GM19397 (cell line): ENCODE measurements at regions not wholly inside any gene's neighbourhood (a gene's known extent, or its start where the extent isn't known, plus 50 kb on each side); places are given as distances from the start of the nearest gene placed in this dataset.
"Not testable (repeated sequence)": the region's sequence is repeated elsewhere in the genome, so short reads cannot be mapped to it uniquely, and the experiment has no call there.

ENCODE experiments used
- ATAC-seq: cut with Tn5 transposase; IDR thresholded peaks from one replicate; pipeline ENCODE4 v1.9.1; 2021; ENCODE audit warnings: mild to moderate bottlenecking, moderate library complexity; ENCODE audit not compliant: unreplicated experiment

- not testable (repeated sequence) for ATAC-seq
Measured at GRCh38 chr1:91207691-91208090, 185.9 kb upstream of the ZNF644 start.

GRCh38 chr1:91204150-91204549 is 182.3 kb upstream of the ZNF644 start:
- not testable (repeated sequence) for ATAC-seq

GRCh38 chr1:91201694-91202093 is 179.9 kb upstream of the ZNF644 start:
- ATAC-seq: no peak

- no peak for ATAC-seq
Measured at GRCh38 chr1:91201176-91201575, 179.3 kb upstream of the ZNF644 start.

GRCh38 chr1:91200675-91201074 is 178.8 kb upstream of the ZNF644 start:
- no peak for ATAC-seq

- no peak for ATAC-seq
Measured at GRCh38 chr1:91199988-91200387, 178.2 kb upstream of the ZNF644 start.

GRCh38 chr1:91190996-91191395 is 169.2 kb upstream of the ZNF644 start:
- no peak for ATAC-seq

- ATAC-seq: no peak
Measured at GRCh38 chr1:91189096-91189495, 167.3 kb upstream of the ZNF644 start.

- ATAC-seq: not testable (repeated sequence)
Measured at GRCh38 chr1:91182807-91183206, 161.0 kb upstream of the ZNF644 start.

GRCh38 chr1:91176250-91176649 is 154.4 kb upstream of the ZNF644 start:
- ATAC-seq: no peak

GRCh38 chr1:91174734-91175133 is 152.9 kb upstream of the ZNF644 start:
- no peak for ATAC-seq

- no peak for ATAC-seq
Measured at GRCh38 chr1:91173346-91173890, 151.6 kb upstream of the ZNF644 start.

GRCh38 chr1:91172541-91172940 is 150.7 kb upstream of the ZNF644 start:
- ATAC-seq: no peak

GRCh38 chr1:91171898-91172297 is 150.1 kb upstream of the ZNF644 start:
- no peak for ATAC-seq

GRCh38 chr1:91170571-91170970 is 148.7 kb upstream of the ZNF644 start:
- no peak for ATAC-seq

- no peak for ATAC-seq
Measured at GRCh38 chr1:91166106-91166712, 144.4 kb upstream of the ZNF644 start.

- ATAC-seq: peak; percentile 92
Measured at GRCh38 chr1:91165033-91165654, 143.3 kb upstream of the ZNF644 start.

GRCh38 chr1:91162613-91163012 is 140.8 kb upstream of the ZNF644 start:
- no peak for ATAC-seq

GRCh38 chr1:91161749-91162148 is 139.9 kb upstream of the ZNF644 start:
- no peak for ATAC-seq

GRCh38 chr1:91161166-91161565 is 139.3 kb upstream of the ZNF644 start:
- no peak for ATAC-seq

- no peak for ATAC-seq
Measured at GRCh38 chr1:91160363-91161075, 138.7 kb upstream of the ZNF644 start.

- no peak for ATAC-seq
Measured at GRCh38 chr1:91153341-91153740, 131.5 kb upstream of the ZNF644 start.
